ENCODE measurements at regions not wholly inside any gene's neighbourhood (a gene's known extent, or its start where the extent isn't known, plus 50 kb on each side); places are given as distances from the start of the nearest gene placed in this dataset.
A peak's percentile ranks its signal among the peaks of the same experiment; 100 is the strongest.

DNA sequence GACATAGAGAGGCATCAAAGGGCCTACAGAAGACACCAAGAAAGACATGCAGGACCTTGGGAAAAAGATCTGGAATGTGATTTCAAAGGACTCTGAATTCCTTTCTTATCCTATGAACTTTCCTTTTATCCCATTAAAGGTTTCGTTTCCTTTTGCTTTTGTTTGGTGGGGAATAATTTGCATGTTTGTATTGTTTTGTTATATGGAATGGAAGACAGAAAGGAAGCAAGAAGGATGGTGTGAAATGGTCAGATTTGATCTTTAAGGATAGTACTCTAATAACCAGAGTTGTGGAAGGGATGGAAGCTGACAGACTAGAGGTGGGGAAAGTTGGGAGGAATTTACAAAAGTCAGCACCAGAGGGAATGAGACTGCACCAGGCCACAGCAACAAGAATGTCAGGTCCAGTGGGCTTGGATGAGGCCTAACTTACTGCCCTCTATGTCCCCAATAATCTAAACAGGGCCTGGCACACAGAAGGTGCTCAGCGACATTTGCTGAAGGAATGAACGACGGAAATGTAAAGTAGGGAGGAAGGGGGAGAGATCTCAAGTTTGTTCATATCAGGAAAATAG is 173.7 kb downstream of the FOXA2 start:
- TF ChIP-seq, protein P1, sequence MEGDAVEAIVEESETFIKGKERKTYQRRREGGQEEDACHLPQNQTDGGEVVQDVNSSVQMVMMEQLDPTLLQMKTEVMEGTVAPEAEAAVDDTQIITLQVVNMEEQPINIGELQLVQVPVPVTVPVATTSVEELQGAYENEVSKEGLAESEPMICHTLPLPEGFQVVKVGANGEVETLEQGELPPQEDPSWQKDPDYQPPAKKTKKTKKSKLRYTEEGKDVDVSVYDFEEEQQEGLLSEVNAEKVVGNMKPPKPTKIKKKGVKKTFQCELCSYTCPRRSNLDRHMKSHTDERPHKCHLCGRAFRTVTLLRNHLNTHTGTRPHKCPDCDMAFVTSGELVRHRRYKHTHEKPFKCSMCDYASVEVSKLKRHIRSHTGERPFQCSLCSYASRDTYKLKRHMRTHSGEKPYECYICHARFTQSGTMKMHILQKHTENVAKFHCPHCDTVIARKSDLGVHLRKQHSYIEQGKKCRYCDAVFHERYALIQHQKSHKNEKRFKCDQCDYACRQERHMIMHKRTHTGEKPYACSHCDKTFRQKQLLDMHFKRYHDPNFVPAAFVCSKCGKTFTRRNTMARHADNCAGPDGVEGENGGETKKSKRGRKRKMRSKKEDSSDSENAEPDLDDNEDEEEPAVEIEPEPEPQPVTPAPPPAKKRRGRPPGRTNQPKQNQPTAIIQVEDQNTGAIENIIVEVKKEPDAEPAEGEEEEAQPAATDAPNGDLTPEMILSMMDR (IDR thresholded peaks at IDR 0.05) = no peak
- no peaks in the 10 kb centered on the region for H3K36me3 ChIP-seq
- no peaks in the 10 kb centered on the region for H3K27me3 ChIP-seq
- peaks cover 0 to 4% of the 10 kb centered on the region in 2 donors for H3K4me1 ChIP-seq
- no peaks in the 10 kb centered on the region for H3K9me3 ChIP-seq
- peak overlapping the region in 1 of 2 donors; percentile 13 for H3K27ac ChIP-seq
- no peak for ATAC-seq
- intact Hi-C loops (cut with DNase I) = no loop called here
- DNase-seq = no peak
- no peak overlapping the region for H3K4me3 ChIP-seq

DNA sequence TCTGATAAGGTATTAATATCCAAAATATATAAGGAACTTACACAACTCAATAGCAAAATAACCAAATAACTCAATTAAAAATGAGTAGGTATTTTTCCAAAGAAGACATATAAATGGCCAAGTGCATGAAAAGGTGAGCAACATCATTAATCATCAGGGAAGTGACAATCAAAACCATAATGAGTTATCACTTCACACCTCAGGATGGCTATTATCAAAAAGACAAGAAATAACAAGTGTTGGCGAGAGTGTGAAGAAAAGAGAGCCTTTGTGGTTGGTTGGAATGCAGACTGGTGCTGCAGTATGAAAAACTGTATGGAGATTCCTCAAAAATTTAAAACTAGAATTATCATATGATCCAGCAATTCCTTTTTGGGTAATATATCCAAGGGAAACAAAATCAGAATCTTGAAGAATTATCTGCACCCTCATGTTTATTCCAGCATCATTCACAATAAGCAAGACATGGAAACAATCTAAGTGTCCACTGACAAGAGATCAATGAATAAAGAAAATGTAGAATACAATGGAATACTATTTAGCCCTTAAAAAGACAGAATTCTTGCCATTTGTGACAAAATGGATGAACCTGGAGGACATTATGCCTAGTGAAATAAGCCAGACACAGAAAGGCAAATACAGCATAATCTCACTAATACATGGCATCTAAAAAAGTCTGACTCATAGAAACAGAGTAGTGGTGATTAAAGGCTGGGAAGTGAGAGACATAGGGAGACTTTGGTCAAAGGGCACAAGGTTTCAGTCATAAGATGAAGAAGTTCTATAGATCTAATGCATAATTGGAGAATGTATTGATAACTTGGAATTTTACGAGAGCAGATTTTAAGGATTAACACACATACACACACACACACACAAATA is 175.6 kb downstream of the FOXA2 start:
- DNase-seq (no peak), ATAC-seq (no peak)
- Histone ChIP-seq H3K9me3 (no peaks in the 10 kb centered on the region), H3K27ac (no peak overlapping the region), H3K4me3 (no peak overlapping the region), H3K36me3 (no peaks in the 10 kb centered on the region), H3K4me1 (peaks cover 4 to 11% of the 10 kb centered on the region in 2 donors), H3K27me3 (peaks cover 0 to 4% of the 10 kb centered on the region in 2 donors)
- intact Hi-C loops (cut with DNase I) = no loop called here
- TF ChIP-seq, protein P1 (IDR thresholded peaks at IDR 0.05) = no peak

GRCh38 chr20:22407237-22408193 is 176.9 kb downstream of the FOXA2 start:
- DNase-seq (no peak), ATAC-seq (no peak)
- Histone ChIP-seq H3K27me3 (peaks cover 0 to 12% of the 10 kb centered on the region in 2 donors), H3K27ac (no peak overlapping the region), H3K4me1 (peaks cover 4 to 16% of the 10 kb centered on the region in 2 donors), H3K4me3 (no peak overlapping the region), H3K36me3 (no peaks in the 10 kb centered on the region), H3K9me3 (no peaks in the 10 kb centered on the region)
- TF ChIP-seq, protein P1 (IDR thresholded peaks at IDR 0.05) = no peak
- intact Hi-C loops (cut with DNase I) = no loop called here

DNA sequence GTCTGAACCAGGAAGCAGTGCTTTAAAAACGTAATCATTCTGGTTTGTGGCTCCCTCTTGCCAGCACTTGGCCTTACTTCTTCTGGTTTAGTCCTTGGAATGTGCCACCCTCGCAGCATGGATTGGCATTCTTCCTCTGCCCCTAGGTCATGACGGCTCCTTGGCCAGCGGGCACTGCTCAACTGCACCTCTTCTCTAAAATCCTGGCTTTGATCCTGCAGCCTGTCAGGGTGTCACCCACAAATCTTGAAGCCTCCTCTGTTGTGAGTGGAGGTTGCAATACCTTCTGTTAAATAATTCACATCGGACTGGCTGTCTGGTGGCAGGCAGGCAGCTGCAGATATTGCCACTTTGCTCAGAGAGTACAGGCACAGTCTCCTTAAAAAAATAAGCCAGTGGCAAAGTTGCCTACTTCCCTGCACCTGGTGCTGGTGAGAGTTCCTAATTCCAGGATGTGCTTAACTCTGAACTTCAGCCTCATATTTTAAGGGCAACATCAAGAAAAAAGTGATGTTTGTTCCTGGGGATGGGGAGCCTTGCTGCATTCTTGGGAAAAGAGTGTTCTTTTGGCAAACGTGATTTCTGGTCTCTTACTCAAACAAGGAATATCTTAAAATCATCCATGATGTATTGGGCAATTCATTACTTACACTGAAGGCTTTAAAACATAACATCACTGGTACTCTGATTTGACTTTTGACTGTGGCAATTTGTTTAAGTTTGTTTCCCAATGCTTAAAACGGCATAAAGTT is 179.8 kb downstream of the FOXA2 start:
- peaks cover 0 to 16% of the 10 kb centered on the region in 2 donors for H3K4me1 ChIP-seq
- no peaks in the 10 kb centered on the region for H3K9me3 ChIP-seq
- DNase-seq = peak in 1 of 4 donors; percentile 45
- no peak overlapping the region for H3K4me3 ChIP-seq
- H3K27ac ChIP-seq = peak overlapping the region; percentile 57 to 63
- ATAC-seq = peak; percentile 71
- H3K27me3 ChIP-seq = peaks cover 0 to 12% of the 10 kb centered on the region in 2 donors
- intact Hi-C loops (cut with DNase I) = no loop called here
- TF ChIP-seq, protein P1 (IDR thresholded peaks at IDR 0.05) = no peak
- H3K36me3 ChIP-seq = no peaks in the 10 kb centered on the region

All from left lung (tissue), 4 donors.